GM18505 (cell line): ENCODE measurements at regions not wholly inside any gene's neighbourhood (a gene's known extent, or its start where the extent isn't known, plus 50 kb on each side); places are given as distances from the start of the nearest gene placed in this dataset.

Experiments
- ATAC-seq: cut with Tn5 transposase; IDR thresholded peaks from one replicate; pipeline ENCODE4 v1.9.1; 2021; ENCODE audit not compliant: unreplicated experiment
- POLR2A ChIP-seq: IDR thresholded peaks from 4 replicates; pipeline ENCODE4 v1.6.1; 2011; ENCODE audit warnings: borderline replicate concordance; ENCODE audit not compliant: insufficient read depth, insufficient read length; ENCODE audit errors: extremely low read depth

- no peak for TF ChIP-seq POLR2A
Observed at GRCh38 chr2:56475191-56475590, 291.4 kb downstream of the CCDC85A start.

GRCh38 chr2:56476509-56477071 is 292.8 kb downstream of the CCDC85A start:
- TF ChIP-seq POLR2A, result no peak
- no peak for ATAC-seq

More at GRCh38 chr2:56475191-56475590, 291.4 kb downstream of the CCDC85A start:
- no peak for ATAC-seq

GRCh38 chr2:56478027-56478426 is 294.2 kb downstream of the CCDC85A start:
- no peak for TF ChIP-seq POLR2A
- no peak for ATAC-seq

- no peak for ATAC-seq
Observed at GRCh38 chr2:56483081-56483480, 299.3 kb downstream of the CCDC85A start.

GRCh38 chr2:56484906-56485305 is 301.1 kb downstream of the CCDC85A start:
- no peak for TF ChIP-seq POLR2A

More at GRCh38 chr2:56483081-56483480, 299.3 kb downstream of the CCDC85A start:
- no peak for TF ChIP-seq POLR2A

GRCh38 chr2:56500317-56500716 is 316.5 kb downstream of the CCDC85A start:
- TF ChIP-seq POLR2A, result no peak
- ATAC-seq, result no peak

More at GRCh38 chr2:56484906-56485305, 301.1 kb downstream of the CCDC85A start:
- ATAC-seq, result no peak

- no peak for ATAC-seq
- TF ChIP-seq POLR2A, result no peak
Observed at GRCh38 chr2:56502616-56503015, 318.8 kb downstream of the CCDC85A start.

GRCh38 chr2:56505885-56506284 is 322.1 kb downstream of the CCDC85A start:
- no peak for TF ChIP-seq POLR2A
- ATAC-seq, result no peak

GRCh38 chr2:56508662-56509061 is 324.9 kb downstream of the CCDC85A start:
- no peak for ATAC-seq
- TF ChIP-seq POLR2A, result no peak

- TF ChIP-seq POLR2A, result no peak
- ATAC-seq, result no peak
Observed at GRCh38 chr2:56510610-56511009, 326.8 kb downstream of the CCDC85A start.

- no peak for ATAC-seq
- no peak for TF ChIP-seq POLR2A
Observed at GRCh38 chr2:56515399-56515798, 331.6 kb downstream of the CCDC85A start.

GRCh38 chr2:56519806-56520205 is 336.0 kb downstream of the CCDC85A start:
- no peak for TF ChIP-seq POLR2A

GRCh38 chr2:56522605-56523089 is 338.9 kb downstream of the CCDC85A start:
- no peak for TF ChIP-seq POLR2A
- no peak for ATAC-seq

More at GRCh38 chr2:56519806-56520205, 336.0 kb downstream of the CCDC85A start:
- ATAC-seq, result no peak

GRCh38 chr2:56523816-56524215 is 340.0 kb downstream of the CCDC85A start:
- ATAC-seq, result no peak
- no peak for TF ChIP-seq POLR2A

- no peak for TF ChIP-seq POLR2A
- no peak for ATAC-seq
Observed at GRCh38 chr2:56531668-56532420, 348.1 kb downstream of the CCDC85A start.

- TF ChIP-seq POLR2A, result no peak
- no peak for ATAC-seq
Observed at GRCh38 chr2:56534321-56534720, 350.5 kb downstream of the CCDC85A start.
